Prostate gland (tissue), 2 donors: ENCODE measurements at regions not wholly inside any gene's neighbourhood (a gene's known extent, or its start where the extent isn't known, plus 50 kb on each side); places are given as distances from the start of the nearest gene placed in this dataset.

Experiments used
- POLR2A ChIP-seq: fragments of 450-650 bp; IDR thresholded peaks from one replicate; pipeline ENCODE4 v1.6.1; 2016; ENCODE audit warnings: antibody characterized with exemption, mild to moderate bottlenecking
- POLR2AphosphoS5 ChIP-seq: sonication (generic); formaldehyde crosslinking; IDR thresholded peaks from one replicate; pipeline ENCODE4 v1.6.1; 2017; ENCODE audit warnings: antibody characterized with exemption
- TF ChIP-seq, protein P1 (sequence below), 4 experiments: fragments of 200-600 bp in 2 of 4; fragments of 450-650 bp in 2 of 4; sonication (generic) in 2 of 4; IDR thresholded peaks; 1 replicate in 3 of 4; 2 replicates in 1 of 4; pipeline ENCODE4 v1.5.1; 2016 to 2019; ENCODE audit warnings: antibody characterized with exemption in 4 of 4, mild to moderate bottlenecking in 2 of 4, moderate library complexity in 2 of 4

DNA sequence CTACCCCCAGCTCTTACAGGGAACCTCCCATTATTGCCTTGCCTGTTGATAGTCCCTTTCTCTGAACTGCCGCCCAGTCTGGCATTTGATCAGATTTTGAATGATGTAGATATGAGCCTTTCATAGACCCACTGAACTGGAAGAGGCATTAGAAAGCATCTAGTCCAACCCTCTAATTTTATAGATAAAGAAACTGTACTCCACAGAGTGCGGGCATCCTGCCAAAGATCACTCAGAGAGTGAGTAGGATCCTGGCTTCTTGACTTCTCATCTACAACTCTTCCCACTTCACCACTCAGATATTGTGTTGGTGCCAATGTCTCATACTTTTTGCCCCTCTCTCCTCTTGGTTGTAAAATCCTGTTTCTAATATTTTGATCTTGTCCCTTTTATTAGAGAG lies 179.2 kb upstream of the BMP2 start:
- TF ChIP-seq POLR2A (no peak), POLR2AphosphoS5 (no peak)
- TF ChIP-seq, protein P1, sequence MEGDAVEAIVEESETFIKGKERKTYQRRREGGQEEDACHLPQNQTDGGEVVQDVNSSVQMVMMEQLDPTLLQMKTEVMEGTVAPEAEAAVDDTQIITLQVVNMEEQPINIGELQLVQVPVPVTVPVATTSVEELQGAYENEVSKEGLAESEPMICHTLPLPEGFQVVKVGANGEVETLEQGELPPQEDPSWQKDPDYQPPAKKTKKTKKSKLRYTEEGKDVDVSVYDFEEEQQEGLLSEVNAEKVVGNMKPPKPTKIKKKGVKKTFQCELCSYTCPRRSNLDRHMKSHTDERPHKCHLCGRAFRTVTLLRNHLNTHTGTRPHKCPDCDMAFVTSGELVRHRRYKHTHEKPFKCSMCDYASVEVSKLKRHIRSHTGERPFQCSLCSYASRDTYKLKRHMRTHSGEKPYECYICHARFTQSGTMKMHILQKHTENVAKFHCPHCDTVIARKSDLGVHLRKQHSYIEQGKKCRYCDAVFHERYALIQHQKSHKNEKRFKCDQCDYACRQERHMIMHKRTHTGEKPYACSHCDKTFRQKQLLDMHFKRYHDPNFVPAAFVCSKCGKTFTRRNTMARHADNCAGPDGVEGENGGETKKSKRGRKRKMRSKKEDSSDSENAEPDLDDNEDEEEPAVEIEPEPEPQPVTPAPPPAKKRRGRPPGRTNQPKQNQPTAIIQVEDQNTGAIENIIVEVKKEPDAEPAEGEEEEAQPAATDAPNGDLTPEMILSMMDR (IDR thresholded peaks at IDR 0.05) = no peak
